Fibroblast of lung (primary cell): ENCODE measurements at regions not wholly inside any gene's neighbourhood (a gene's known extent, or its start where the extent isn't known, plus 50 kb on each side); places are given as distances from the start of the nearest gene placed in this dataset.

Experiments
- CTCF ChIP-seq, 2 donors: IDR thresholded peaks in 1 of 2; conservative IDR thresholded peaks in 1 of 2; 1 replicate in 1 of 2; 2 replicates in 1 of 2; pipeline ENCODE4 v1.5.1; 2011 to 2012; ENCODE audit warnings: low read length in 2 of 2, control low read depth in 1 of 2, inconsistent platforms in 1 of 2, low read depth in 1 of 2, mild to moderate bottlenecking in 1 of 2
- EZH2 ChIP-seq: IDR thresholded peaks from 2 replicates; pipeline ENCODE4 v1.5.1; 2012; ENCODE audit warnings: low read length, control low read depth, mild to moderate bottlenecking; ENCODE audit errors: missing control alignments

GRCh38 chr20:48541581-48542071 lies 286.2 kb downstream of the PREX1 start:
- TF ChIP-seq CTCF (conservative IDR thresholded peaks at IDR 0.05 in 1 of 2, IDR thresholded peaks at IDR 0.05 in 1 of 2; ENCODE audit: low read depth in 1 of 2, low read length in 2 of 2) (no peak), EZH2 (no peak)
